ENCODE measurements at regions not wholly inside any gene's neighbourhood (a gene's known extent, or its start where the extent isn't known, plus 50 kb on each side); places are given as distances from the start of the nearest gene placed in this dataset.

- TF ChIP-seq AHDC1 (CRISPR knock-in tag; IDR thresholded peaks at IDR 0.05; ENCODE audit: borderline replicate concordance) (no peak), ZNF891 (CRISPR knock-in tag; IDR thresholded peaks at IDR 0.05) (no peak), ZKSCAN5 (CRISPR knock-in tag; IDR thresholded peaks at IDR 0.05) (no peak), ZNF878 (CRISPR knock-in tag; IDR thresholded peaks at IDR 0.05) (no peak), ZNF567 (CRISPR knock-in tag; IDR thresholded peaks at IDR 0.05; ENCODE audit: borderline replicate concordance) (no peak), HMGXB3 (CRISPR knock-in tag; IDR thresholded peaks at IDR 0.05; ENCODE audit: borderline replicate concordance) (no peak)
Observed at GRCh38 chr6:99216959-99217358, 132.5 kb downstream of the FAXC start (continued).
